ENCODE measurements at regions not wholly inside any gene's neighbourhood (a gene's known extent, or its start where the extent isn't known, plus 50 kb on each side); places are given as distances from the start of the nearest gene placed in this dataset.

GRCh38 chr9:108283696-108284095 lies 572.1 kb downstream of the ACTL7B start:
- Histone ChIP-seq H3K56ac (ENCODE audit: insufficient read length, low read depth, low read length) (no peak overlapping the region), H3K27me3 (ENCODE audit: insufficient read depth, low read length) (no peaks in the 10 kb centered on the region), H2BK20ac (ENCODE audit: low read depth, low read length, poor library complexity, severe bottlenecking) (no peak overlapping the region), H3K14ac (ENCODE audit: insufficient read depth, low read length) (no peak overlapping the region), H4K91ac (ENCODE audit: insufficient read length, low read depth, low read length) (no peak overlapping the region), H2BK5ac (ENCODE audit: insufficient read length, low read length) (no peak overlapping the region), H3K9ac (ENCODE audit: extremely low read depth, insufficient read length, low read length) (no peak overlapping the region), H3K9me3 (ENCODE audit: control insufficient read depth, low read depth, low read length) (no peaks in the 10 kb centered on the region), H2AFZ (ENCODE audit: low read length) (no peak overlapping the region), H4K8ac (replicated peaks; ENCODE audit: insufficient read length, low read depth, low read length) (no peak overlapping the region), H2AK5ac (ENCODE audit: insufficient read length, low read length) (no peak overlapping the region), H3K79me1 (ENCODE audit: insufficient read depth, low read depth, low read length, poor library complexity, severe bottlenecking) (no peaks in the 10 kb centered on the region), H2BK120ac (ENCODE audit: low read depth, low read length, poor library complexity, severe bottlenecking) (no peak overlapping the region), H2BK12ac (ENCODE audit: insufficient read length, low read depth, low read length) (no peak overlapping the region), H3K23me2 (ENCODE audit: insufficient read length, low read depth, low read length, poor library complexity, severe bottlenecking) (no peaks in the 10 kb centered on the region), H3T11ph (ENCODE audit: low read length) (no peak overlapping the region), H3K79me2 (ENCODE audit: insufficient read depth, low read length) (no peaks in the 10 kb centered on the region), H3K4ac (ENCODE audit: low read depth, low read length) (no peak overlapping the region), H3K4me1 (ENCODE audit: insufficient read depth, low read length) (no peaks in the 10 kb centered on the region), H3K23ac (ENCODE audit: insufficient read length, low read depth, low read length) (no peak overlapping the region), H2BK15ac (ENCODE audit: low read depth, low read length) (no peak overlapping the region), H4K5ac (ENCODE audit: insufficient read length, low read depth, low read length) (no peak overlapping the region), H3K27ac (ENCODE audit: insufficient read length, low read depth, low read length) (no peak overlapping the region), H3K4me2 (ENCODE audit: insufficient read depth, insufficient read length, low read length) (no peak overlapping the region), H4K20me1 (ENCODE audit: control insufficient read depth, insufficient read depth, insufficient read length) (no peaks in the 10 kb centered on the region), H3K18ac (ENCODE audit: insufficient read length, low read depth, low read length) (no peak overlapping the region)
- Mint-ChIP-seq H3K36me3 (ENCODE audit: insufficient read depth in 1 of 3, low read depth in 3 of 3) (no peaks in the 10 kb centered on the region), H3K4me3 (no peak overlapping the region), H3K4me1 (no peaks in the 10 kb centered on the region), H3K9me3 (no peaks in the 10 kb centered on the region), H3K27me3 (ENCODE audit: low read depth) (no peaks in the 10 kb centered on the region), H3K27ac (no peak overlapping the region)
- DNase-seq: no peak
- no peak for TF ChIP-seq CTCF (conservative IDR thresholded peaks at IDR 0.05)
- WGBS (ENCODE audit: extremely low coverage, insufficient read length, low lambda C conversion rate): no CpG with 5 or more reads among the region's 6 CpGs
